HepG2 (cell line): ENCODE measurements at regions not wholly inside any gene's neighbourhood (a gene's known extent, or its start where the extent isn't known, plus 50 kb on each side); places are given as distances from the start of the nearest gene placed in this dataset.

Experiments
- ATAC-seq: fragments of 200-7000 bp; cut with Tn5 transposase; 3 replicates; pipeline ENCODE4 v1.9.1; 2020; ENCODE audit warnings: mild to moderate bottlenecking, moderate library complexity
- BruUV-seq: library from RNA; stranded (reverse); fragments of 400-500 nt; replicated peaks from 2 replicates; lab custom pipeline; 2021; lab: Mats Ljungman, UMichigan
- CTCF ChIA-PET: fragments of 300-600 bp; formaldehyde crosslinking; extraction: SDS; loops from one replicate; lab custom pipeline; 2021; ENCODE audit warnings: low total read pairs, inconsistent platforms, low intra/inter-chr PET ratio; lab: Yijun Ruan, JAX
- POLR2A ChIA-PET: fragments of 350-600 bp; sonication (Branson Sonifier 250); formaldehyde crosslinking; loops from one replicate; lab custom pipeline; 2020; ENCODE audit warnings: antibody characterized with exemption, inconsistent platforms; lab: Yijun Ruan, JAX
- DNase-seq: peaks from one replicate; pipeline ENCODE4 v3.0.0-alpha.2; 2015; ENCODE audit warnings: low spot score
- FAIRE-seq: peaks from 3 replicates; lab custom pipeline; 2011; peaks lifted over from hg19 to GRCh38; lab: Jason Lieb, UNC
- H2AFZ ChIP-seq: one replicate; pipeline ENCODE4 v1.6.1; 2011; ENCODE audit warnings: low read length, inconsistent platforms
- H3K27ac ChIP-seq: fragments of 300-600 bp; 3 replicates; pipeline ENCODE4 v1.8.0; 2011; ENCODE audit warnings: mixed run types, mild to moderate bottlenecking, mixed read lengths, low read length, inconsistent platforms; ENCODE audit not compliant: insufficient read depth; ENCODE audit errors: extremely low read length
- H3K27me3 ChIP-seq, 2 experiments: fragments of 200-600 bp in 1 of 2; 2 replicates in 1 of 2; 3 replicates in 1 of 2; pipeline versions ENCODE4 v1.6.0 to v1.8.0; 2011; ENCODE audit warnings: low read length in 2 of 2, mild to moderate bottlenecking in 2 of 2, moderate library complexity in 2 of 2, inconsistent platforms in 1 of 2; ENCODE audit not compliant: insufficient read depth in 2 of 2, control insufficient read depth in 1 of 2
- H3K36me3 ChIP-seq, 2 experiments: fragments of 200-600 bp in 1 of 2; replicated peaks in 1 of 2; 2 replicates in 1 of 2; 3 replicates in 1 of 2; pipeline versions ENCODE4 v1.5.1 to v1.8.0; 2011; ENCODE audit warnings: low read length in 2 of 2, inconsistent platforms in 1 of 2; ENCODE audit not compliant: insufficient read depth in 2 of 2, control insufficient read depth in 1 of 2
- H3K4me1 ChIP-seq: 2 replicates; pipeline ENCODE4 v1.5.1; 2012; ENCODE audit warnings: low read length, inconsistent platforms; ENCODE audit not compliant: insufficient read depth
- H3K4me2 ChIP-seq: 2 replicates; pipeline ENCODE4 v1.6.0; 2011; ENCODE audit warnings: low read depth, low read length, inconsistent platforms
- H3K4me3 ChIP-seq, 3 experiments: fragments of 200-600 bp in 1 of 3; sonication (generic), shearing (Covaris generic) in 1 of 3; replicated peaks in 1 of 3; 2 replicates each; pipeline ENCODE4 v1.5.1; 2011 to 2016; ENCODE audit warnings: low read length in 3 of 3, inconsistent platforms in 2 of 3, low read depth in 2 of 3, mild to moderate bottlenecking in 2 of 3, control low read depth in 1 of 3, mixed read lengths in 1 of 3; ENCODE audit not compliant: insufficient read depth in 1 of 3
- H3K79me2 ChIP-seq: one replicate; pipeline ENCODE4 v1.6.1; 2011; ENCODE audit warnings: low read length, inconsistent platforms; ENCODE audit not compliant: insufficient read depth
- H3K9ac ChIP-seq: 2 replicates; pipeline ENCODE4 v1.6.0; 2011; ENCODE audit warnings: mild to moderate bottlenecking, low read depth, low read length, inconsistent platforms; ENCODE audit not compliant: insufficient read depth
- H3K9me3 ChIP-seq: 2 replicates; pipeline ENCODE4 v1.5.1; 2012; ENCODE audit warnings: mild to moderate bottlenecking, low read length
- H4K20me1 ChIP-seq: 2 replicates; pipeline ENCODE4 v1.6.0; 2011; ENCODE audit warnings: inconsistent platforms, mild to moderate bottlenecking, low read length, moderate library complexity; ENCODE audit not compliant: insufficient read depth
- ADNP ChIP-seq: sonication (generic); formaldehyde crosslinking; IDR thresholded peaks from 2 replicates; pipeline ENCODE4 v1.4.0; 2020; ENCODE audit warnings: missing genetic modification reagents
- NR2F1 ChIP-seq, 2 experiments: fragments of 450-650 bp in 1 of 2; formaldehyde crosslinking in 1 of 2; IDR thresholded peaks; 2 replicates each; pipeline versions ENCODE4 v1.5.0 to v1.6.1; 2016 to 2020; ENCODE audit warnings: mild to moderate bottlenecking in 1 of 2, missing compliant biosample characterization in 1 of 2, missing genetic modification reagents in 1 of 2, moderate library complexity in 1 of 2
- TCF12 ChIP-seq, 2 experiments: fragments of 450-650 bp in 1 of 2; sonication (generic) in 1 of 2; formaldehyde crosslinking in 1 of 2; IDR thresholded peaks; 2 replicates each; pipeline versions ENCODE4 v1.6.1 to v1.8.0; 2017 to 2022; ENCODE audit warnings: antibody characterized with exemption in 1 of 2, mild to moderate bottlenecking in 1 of 2, missing genetic modification reagents in 1 of 2, moderate library complexity in 1 of 2
- ZMYM3 ChIP-seq: sonication (generic); formaldehyde crosslinking; IDR thresholded peaks from 2 replicates; pipeline ENCODE4 v1.5.1; 2020; ENCODE audit warnings: mild to moderate bottlenecking, missing genetic modification reagents
- ZNF749 ChIP-seq: sonication (generic); formaldehyde crosslinking; IDR thresholded peaks from 2 replicates; pipeline ENCODE4 v1.8.0; 2022; ENCODE audit warnings: mild to moderate bottlenecking, missing genetic modification reagents, moderate library complexity, borderline replicate concordance
- ZSCAN29 ChIP-seq: sonication (generic); formaldehyde crosslinking; conservative IDR thresholded peaks from 2 replicates; pipeline ENCODE4 v1.4.0; 2020; ENCODE audit warnings: mild to moderate bottlenecking, missing genetic modification reagents
- WGBS: methylation state at CpG from one replicate; pipeline ENCODE4 v1.1.6; 2017; ENCODE audit warnings: low lambda C conversion rate; 5-methylcytosine and 5-hydroxymethylcytosine counted together
- in situ Hi-C: cut with HindIII; loops from 2 replicates; pipeline ENCODE4 v1.10.0; 2017; ENCODE audit warnings: low pct_unique_long_range_greater_than_20kb; ENCODE audit not compliant: extremely low pct_ligation_motif_present
- intact Hi-C: fragments of 100-400 bp; cut with micrococcal nuclease; formaldehyde crosslinking; loops from one replicate; pipeline ENCODE4 v1.10.0; 2022; ENCODE audit not compliant: unreplicated experiment
- TF ChIP-seq, protein P1 (sequence below): sonication (generic); formaldehyde crosslinking; IDR thresholded peaks from 2 replicates; pipeline ENCODE4 v1.5.1; 2020; ENCODE audit warnings: missing genetic modification reagents, mild to moderate bottlenecking, borderline replicate concordance
- TF ChIP-seq, protein P2 (sequence below): IDR thresholded peaks from 2 replicates; pipeline ENCODE4 v1.6.1; 2016
- TF ChIP-seq, protein P3 (sequence below): sonication (generic); formaldehyde crosslinking; IDR thresholded peaks from 2 replicates; pipeline ENCODE4 v1.9.0; 2021; ENCODE audit warnings: missing genetic modification reagents, borderline replicate concordance
- TF ChIP-seq, protein P4 (sequence below): sonication (generic); formaldehyde crosslinking; IDR thresholded peaks from 2 replicates; pipeline ENCODE4 v1.9.0; 2021; ENCODE audit warnings: mild to moderate bottlenecking, missing genetic modification reagents
- TF ChIP-seq, protein P5 (sequence below): IDR thresholded peaks from 2 replicates; pipeline ENCODE4 v1.6.1; 2016; ENCODE audit warnings: missing genetic modification reagents, missing compliant biosample characterization

DNA sequence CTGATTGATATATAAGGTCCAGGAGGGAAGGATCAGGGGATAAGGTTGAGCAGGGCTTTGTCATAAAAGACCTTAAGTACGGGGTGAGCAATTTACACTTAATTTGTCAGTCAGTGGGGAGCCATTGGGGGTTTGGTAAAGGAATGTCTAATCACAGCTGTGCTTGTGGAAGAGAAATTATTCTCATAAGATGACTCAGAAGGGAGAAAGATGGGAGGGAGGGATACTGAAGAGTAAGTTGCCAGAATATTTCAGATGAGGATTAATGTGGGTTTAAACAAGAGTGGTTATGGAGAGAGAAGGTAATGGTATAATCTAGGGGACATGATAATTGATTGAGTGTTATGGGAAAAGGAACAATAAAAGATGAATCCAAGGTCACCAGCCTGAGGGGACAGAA, 500.1 kb upstream of the CCDC196 start:
- intact Hi-C loops (no loop called here), in situ Hi-C loops (no loop called here)
- Histone ChIP-seq H3K27me3 (peaks cover 0 to 9% of the 10 kb centered on the region in 2 experiments; a peak in 2 of 5 replicates), H3K79me2 (no peaks in the 10 kb centered on the region), H2AFZ (no peak overlapping the region), H3K4me2 (no peak overlapping the region), H3K27ac (no peak overlapping the region), H4K20me1 (no peaks in the 10 kb centered on the region), H3K36me3 (no peaks in the 10 kb centered on the region), H3K9ac (no peak overlapping the region), H3K4me3 (no peak overlapping the region), H3K4me1 (no peaks in the 10 kb centered on the region), H3K9me3 (no peaks in the 10 kb centered on the region)
- CTCF ChIA-PET, result no interaction called here
- no peak for ATAC-seq
- BruUV-seq, result no TSS peak
- no peak for DNase-seq
- POLR2A ChIA-PET, result no interaction called here
- WGBS, result 3% methylated on average over 1 of the region's 1 CpG
- no peak for FAIRE-seq
- no peak for TF ChIP-seq ADNP (CRISPR knock-in tag)
- TF ChIP-seq, protein P1, sequence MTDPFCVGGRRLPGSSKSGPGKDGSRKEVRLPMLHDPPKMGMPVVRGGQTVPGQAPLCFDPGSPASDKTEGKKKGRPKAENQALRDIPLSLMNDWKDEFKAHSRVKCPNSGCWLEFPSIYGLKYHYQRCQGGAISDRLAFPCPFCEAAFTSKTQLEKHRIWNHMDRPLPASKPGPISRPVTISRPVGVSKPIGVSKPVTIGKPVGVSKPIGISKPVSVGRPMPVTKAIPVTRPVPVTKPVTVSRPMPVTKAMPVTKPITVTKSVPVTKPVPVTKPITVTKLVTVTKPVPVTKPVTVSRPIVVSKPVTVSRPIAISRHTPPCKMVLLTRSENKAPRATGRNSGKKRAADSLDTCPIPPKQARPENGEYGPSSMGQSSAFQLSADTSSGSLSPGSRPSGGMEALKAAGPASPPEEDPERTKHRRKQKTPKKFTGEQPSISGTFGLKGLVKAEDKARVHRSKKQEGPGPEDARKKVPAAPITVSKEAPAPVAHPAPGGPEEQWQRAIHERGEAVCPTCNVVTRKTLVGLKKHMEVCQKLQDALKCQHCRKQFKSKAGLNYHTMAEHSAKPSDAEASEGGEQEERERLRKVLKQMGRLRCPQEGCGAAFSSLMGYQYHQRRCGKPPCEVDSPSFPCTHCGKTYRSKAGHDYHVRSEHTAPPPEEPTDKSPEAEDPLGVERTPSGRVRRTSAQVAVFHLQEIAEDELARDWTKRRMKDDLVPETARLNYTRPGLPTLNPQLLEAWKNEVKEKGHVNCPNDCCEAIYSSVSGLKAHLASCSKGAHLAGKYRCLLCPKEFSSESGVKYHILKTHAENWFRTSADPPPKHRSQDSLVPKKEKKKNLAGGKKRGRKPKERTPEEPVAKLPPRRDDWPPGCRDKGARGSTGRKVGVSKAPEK (CRISPR knock-in tag), result no peak
- no peak for TF ChIP-seq ZMYM3 (CRISPR knock-in tag)
- TF ChIP-seq, protein P2, sequence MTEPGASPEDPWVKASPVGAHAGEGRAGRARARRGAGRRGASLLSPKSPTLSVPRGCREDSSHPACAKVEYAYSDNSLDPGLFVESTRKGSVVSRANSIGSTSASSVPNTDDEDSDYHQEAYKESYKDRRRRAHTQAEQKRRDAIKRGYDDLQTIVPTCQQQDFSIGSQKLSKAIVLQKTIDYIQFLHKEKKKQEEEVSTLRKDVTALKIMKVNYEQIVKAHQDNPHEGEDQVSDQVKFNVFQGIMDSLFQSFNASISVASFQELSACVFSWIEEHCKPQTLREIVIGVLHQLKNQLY, result no peak
- no peak for TF ChIP-seq TCF12 (IDR thresholded peaks at IDR 0.05)
- no peak for TF ChIP-seq TCF12 (CRISPR knock-in tag; IDR thresholded peaks at IDR 0.05)
- TF ChIP-seq, protein P3, sequence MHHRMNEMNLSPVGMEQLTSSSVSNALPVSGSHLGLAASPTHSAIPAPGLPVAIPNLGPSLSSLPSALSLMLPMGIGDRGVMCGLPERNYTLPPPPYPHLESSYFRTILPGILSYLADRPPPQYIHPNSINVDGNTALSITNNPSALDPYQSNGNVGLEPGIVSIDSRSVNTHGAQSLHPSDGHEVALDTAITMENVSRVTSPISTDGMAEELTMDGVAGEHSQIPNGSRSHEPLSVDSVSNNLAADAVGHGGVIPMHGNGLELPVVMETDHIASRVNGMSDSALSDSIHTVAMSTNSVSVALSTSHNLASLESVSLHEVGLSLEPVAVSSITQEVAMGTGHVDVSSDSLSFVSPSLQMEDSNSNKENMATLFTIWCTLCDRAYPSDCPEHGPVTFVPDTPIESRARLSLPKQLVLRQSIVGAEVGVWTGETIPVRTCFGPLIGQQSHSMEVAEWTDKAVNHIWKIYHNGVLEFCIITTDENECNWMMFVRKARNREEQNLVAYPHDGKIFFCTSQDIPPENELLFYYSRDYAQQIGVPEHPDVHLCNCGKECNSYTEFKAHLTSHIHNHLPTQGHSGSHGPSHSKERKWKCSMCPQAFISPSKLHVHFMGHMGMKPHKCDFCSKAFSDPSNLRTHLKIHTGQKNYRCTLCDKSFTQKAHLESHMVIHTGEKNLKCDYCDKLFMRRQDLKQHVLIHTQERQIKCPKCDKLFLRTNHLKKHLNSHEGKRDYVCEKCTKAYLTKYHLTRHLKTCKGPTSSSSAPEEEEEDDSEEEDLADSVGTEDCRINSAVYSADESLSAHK (CRISPR knock-in tag), result no peak
- TF ChIP-seq, protein P4, sequence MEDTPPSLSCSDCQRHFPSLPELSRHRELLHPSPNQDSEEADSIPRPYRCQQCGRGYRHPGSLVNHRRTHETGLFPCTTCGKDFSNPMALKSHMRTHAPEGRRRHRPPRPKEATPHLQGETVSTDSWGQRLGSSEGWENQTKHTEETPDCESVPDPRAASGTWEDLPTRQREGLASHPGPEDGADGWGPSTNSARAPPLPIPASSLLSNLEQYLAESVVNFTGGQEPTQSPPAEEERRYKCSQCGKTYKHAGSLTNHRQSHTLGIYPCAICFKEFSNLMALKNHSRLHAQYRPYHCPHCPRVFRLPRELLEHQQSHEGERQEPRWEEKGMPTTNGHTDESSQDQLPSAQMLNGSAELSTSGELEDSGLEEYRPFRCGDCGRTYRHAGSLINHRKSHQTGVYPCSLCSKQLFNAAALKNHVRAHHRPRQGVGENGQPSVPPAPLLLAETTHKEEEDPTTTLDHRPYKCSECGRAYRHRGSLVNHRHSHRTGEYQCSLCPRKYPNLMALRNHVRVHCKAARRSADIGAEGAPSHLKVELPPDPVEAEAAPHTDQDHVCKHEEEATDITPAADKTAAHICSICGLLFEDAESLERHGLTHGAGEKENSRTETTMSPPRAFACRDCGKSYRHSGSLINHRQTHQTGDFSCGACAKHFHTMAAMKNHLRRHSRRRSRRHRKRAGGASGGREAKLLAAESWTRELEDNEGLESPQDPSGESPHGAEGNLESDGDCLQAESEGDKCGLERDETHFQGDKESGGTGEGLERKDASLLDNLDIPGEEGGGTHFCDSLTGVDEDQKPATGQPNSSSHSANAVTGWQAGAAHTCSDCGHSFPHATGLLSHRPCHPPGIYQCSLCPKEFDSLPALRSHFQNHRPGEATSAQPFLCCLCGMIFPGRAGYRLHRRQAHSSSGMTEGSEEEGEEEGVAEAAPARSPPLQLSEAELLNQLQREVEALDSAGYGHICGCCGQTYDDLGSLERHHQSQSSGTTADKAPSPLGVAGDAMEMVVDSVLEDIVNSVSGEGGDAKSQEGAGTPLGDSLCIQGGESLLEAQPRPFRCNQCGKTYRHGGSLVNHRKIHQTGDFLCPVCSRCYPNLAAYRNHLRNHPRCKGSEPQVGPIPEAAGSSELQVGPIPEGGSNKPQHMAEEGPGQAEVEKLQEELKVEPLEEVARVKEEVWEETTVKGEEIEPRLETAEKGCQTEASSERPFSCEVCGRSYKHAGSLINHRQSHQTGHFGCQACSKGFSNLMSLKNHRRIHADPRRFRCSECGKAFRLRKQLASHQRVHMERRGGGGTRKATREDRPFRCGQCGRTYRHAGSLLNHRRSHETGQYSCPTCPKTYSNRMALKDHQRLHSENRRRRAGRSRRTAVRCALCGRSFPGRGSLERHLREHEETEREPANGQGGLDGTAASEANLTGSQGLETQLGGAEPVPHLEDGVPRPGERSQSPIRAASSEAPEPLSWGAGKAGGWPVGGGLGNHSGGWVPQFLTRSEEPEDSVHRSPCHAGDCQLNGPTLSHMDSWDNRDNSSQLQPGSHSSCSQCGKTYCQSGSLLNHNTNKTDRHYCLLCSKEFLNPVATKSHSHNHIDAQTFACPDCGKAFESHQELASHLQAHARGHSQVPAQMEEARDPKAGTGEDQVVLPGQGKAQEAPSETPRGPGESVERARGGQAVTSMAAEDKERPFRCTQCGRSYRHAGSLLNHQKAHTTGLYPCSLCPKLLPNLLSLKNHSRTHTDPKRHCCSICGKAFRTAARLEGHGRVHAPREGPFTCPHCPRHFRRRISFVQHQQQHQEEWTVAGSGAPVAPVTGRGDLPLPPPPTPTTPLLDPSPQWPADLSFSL, result no peak
- no peak for TF ChIP-seq ZSCAN29 (CRISPR knock-in tag)
- TF ChIP-seq NR2F1 (CRISPR knock-in tag; IDR thresholded peaks at IDR 0.05), result no peak
- TF ChIP-seq, protein P5, sequence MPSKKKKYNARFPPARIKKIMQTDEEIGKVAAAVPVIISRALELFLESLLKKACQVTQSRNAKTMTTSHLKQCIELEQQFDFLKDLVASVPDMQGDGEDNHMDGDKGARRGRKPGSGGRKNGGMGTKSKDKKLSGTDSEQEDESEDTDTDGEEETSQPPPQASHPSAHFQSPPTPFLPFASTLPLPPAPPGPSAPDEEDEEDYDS (CRISPR knock-in tag), result no peak
- TF ChIP-seq ZNF749, result no peak
